GM12891 (cell line): ENCODE measurements at regions not wholly inside any gene's neighbourhood (a gene's known extent, or its start where the extent isn't known, plus 50 kb on each side); places are given as distances from the start of the nearest gene placed in this dataset.
"Not testable (repeated sequence)": the region's sequence is repeated elsewhere in the genome, so short reads cannot be mapped to it uniquely, and the experiment has no call there.

ENCODE experiments used
- POLR2A ChIP-seq: IDR thresholded peaks from 2 replicates; pipeline ENCODE4 v1.6.1; 2011; ENCODE audit warnings: low read depth, low read length, control low read depth
- TAF1 ChIP-seq: IDR thresholded peaks from 2 replicates; pipeline ENCODE4 v1.6.1; 2011; ENCODE audit warnings: low read depth, low read length, control low read depth

DNA sequence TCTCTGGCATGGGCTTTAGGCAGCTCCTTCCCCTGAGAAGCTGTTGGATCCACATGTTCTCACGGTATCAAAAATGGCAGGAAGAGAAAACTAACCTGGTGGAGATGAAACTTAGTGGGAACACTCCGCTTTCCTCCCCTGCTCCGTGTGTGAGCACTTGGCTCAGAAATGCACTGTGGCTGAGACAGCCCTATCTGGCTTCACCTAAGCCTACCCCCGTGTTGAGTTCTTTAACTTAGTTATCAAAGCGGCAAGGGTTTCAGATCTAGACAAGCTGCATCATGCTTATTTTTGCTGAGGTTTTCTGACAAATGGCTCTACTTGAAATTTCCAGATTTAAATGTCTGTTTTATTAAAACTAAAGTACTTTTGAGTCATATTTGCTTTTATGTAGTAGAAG is 221.6 kb upstream of the PLGLB2 start:
- TF ChIP-seq TAF1, POLR2A: not testable (repeated sequence)
